K562 (cell line): ENCODE measurements at regions not wholly inside any gene's neighbourhood (a gene's known extent, or its start where the extent isn't known, plus 50 kb on each side); places are given as distances from the start of the nearest gene placed in this dataset.

Experiments
- ATAC-seq: fragments of 200-7000 bp; cut with Tn5 transposase; 3 replicates; pipeline ENCODE4 v1.9.1; 2020; ENCODE audit warnings: moderate library complexity
- BruUV-seq: library from RNA; stranded (reverse); fragments of 400-500 nt; replicated peaks from 2 replicates; lab custom pipeline; 2021; lab: Mats Ljungman, UMichigan
- CTCF ChIA-PET: fragments of 300-600 bp; formaldehyde crosslinking; extraction: SDS; loops from one replicate; lab custom pipeline; 2021; ENCODE audit warnings: low intra/inter-chr PET ratio; lab: Yijun Ruan, JAX
- POLR2A ChIA-PET: fragments of 300-600, 350-650 bp; sonication (Branson Sonifier 250); formaldehyde crosslinking; extraction: SDS; loops from one replicate; lab custom pipeline; 2021; ENCODE audit warnings: antibody characterized with exemption, inconsistent platforms; lab: Yijun Ruan, JAX
- DNase-seq, 4 experiments: peaks; one replicate each; pipeline versions ENCODE4 v3.0.0 to v3.0.0-alpha.2; 2011 to 2018; ENCODE audit warnings: low spot score in 3 of 4, mixed read lengths in 3 of 4; ENCODE audit errors: extremely low read depth in 1 of 4
- FAIRE-seq: peaks from 2 replicates; lab custom pipeline; 2011; peaks lifted over from hg19 to GRCh38; lab: Jason Lieb, UNC
- H2AFZ ChIP-seq: 2 replicates; pipeline ENCODE4 v1.6.0; 2011; ENCODE audit warnings: low read depth, low read length, control low read depth, inconsistent platforms
- H3K27ac ChIP-seq: fragments of 200-600 bp; 3 replicates; pipeline ENCODE4 v1.8.0; 2011; ENCODE audit warnings: low read depth, mild to moderate bottlenecking, control low read depth, inconsistent platforms, low read length, moderate library complexity, mixed read lengths; ENCODE audit errors: extremely low read depth
- H3K27me3 ChIP-seq, 2 experiments: fragments of 300-600 bp in 1 of 2; 2 replicates in 1 of 2; 3 replicates in 1 of 2; pipeline versions ENCODE4 v1.6.0 to v1.8.0; 2011; ENCODE audit warnings: inconsistent platforms in 2 of 2, low read length in 2 of 2, mild to moderate bottlenecking in 1 of 2, mixed read lengths in 1 of 2, moderate library complexity in 1 of 2; ENCODE audit not compliant: control insufficient read depth in 2 of 2, insufficient read depth in 2 of 2
- H3K36me3 ChIP-seq: fragments of 300-600 bp; 3 replicates; pipeline ENCODE4 v1.8.0; 2011; ENCODE audit warnings: mild to moderate bottlenecking, low read length, inconsistent platforms; ENCODE audit not compliant: control insufficient read depth, insufficient read depth
- H3K4me1 ChIP-seq, 2 experiments: fragments of 200-600 bp in 1 of 2; replicated peaks in 1 of 2; 2 replicates in 1 of 2; 3 replicates in 1 of 2; pipeline versions ENCODE4 v1.5.1 to v1.8.0; 2011; ENCODE audit warnings: inconsistent platforms in 2 of 2, low read length in 2 of 2, mild to moderate bottlenecking in 1 of 2, mixed read lengths in 1 of 2, moderate library complexity in 1 of 2; ENCODE audit not compliant: control insufficient read depth in 2 of 2, insufficient read depth in 2 of 2
- H3K4me2 ChIP-seq: 2 replicates; pipeline ENCODE4 v1.6.1; 2011; ENCODE audit warnings: low read length, control low read depth, inconsistent platforms, mixed read lengths; ENCODE audit not compliant: insufficient read depth
- H3K4me3 ChIP-seq: fragments of 200-600 bp; sonication (generic), shearing (Covaris generic); 2 replicates; pipeline ENCODE4 v1.5.1; 2016; ENCODE audit warnings: control low read depth, inconsistent platforms
- H3K79me2 ChIP-seq: fragments of 200-600 bp; 3 replicates; pipeline ENCODE4 v1.8.0; 2011; ENCODE audit warnings: low read length, inconsistent platforms; ENCODE audit not compliant: control insufficient read depth, insufficient read depth
- H3K9ac ChIP-seq, 2 experiments: 2 replicates each; pipeline versions ENCODE4 v1.6.0 to v1.6.1; 2011; ENCODE audit warnings: low read depth in 2 of 2, low read length in 2 of 2, control low read depth in 1 of 2, inconsistent platforms in 1 of 2, mild to moderate bottlenecking in 1 of 2, mixed read lengths in 1 of 2; ENCODE audit not compliant: insufficient read depth in 1 of 2
- H3K9me1 ChIP-seq: one replicate; pipeline ENCODE4 v1.6.0; 2011; ENCODE audit warnings: inconsistent platforms, mild to moderate bottlenecking, low read length, moderate library complexity; ENCODE audit not compliant: control insufficient read depth, insufficient read depth
- H3K9me3 ChIP-seq: replicated peaks from 2 replicates; pipeline ENCODE4 v1.5.1; 2011; ENCODE audit warnings: low read depth, low read length, inconsistent platforms; ENCODE audit not compliant: control insufficient read depth, insufficient read depth
- H4K20me1 ChIP-seq: replicated peaks from 2 replicates; pipeline ENCODE4 v1.6.1; 2011; ENCODE audit warnings: low read length, inconsistent platforms, mixed read lengths; ENCODE audit not compliant: control insufficient read depth, insufficient read depth
- CAMTA2 ChIP-seq: fragments of 250-450 bp; sonication (Bioruptor Pico); conservative IDR thresholded peaks from 2 replicates; pipeline ENCODE4 v1.5.1; 2022
- KAT2B ChIP-seq: IDR thresholded peaks from one replicate; pipeline ENCODE4 v1.6.1; 2012; ENCODE audit warnings: low read depth, mild to moderate bottlenecking, control low read depth, inconsistent platforms, low read length, moderate library complexity
- MAZ ChIP-seq, 2 experiments: fragments of 450-650 bp in 1 of 2; sonication (generic) in 1 of 2; formaldehyde crosslinking; IDR thresholded peaks in 1 of 2; conservative IDR thresholded peaks in 1 of 2; 2 replicates each; pipeline versions ENCODE4 v1.4.0 to v1.5.0; 2020; ENCODE audit warnings: mild to moderate bottlenecking in 1 of 2, missing genetic modification reagents in 1 of 2
- MCM7 ChIP-seq, 2 experiments: fragments of 450-650 bp; IDR thresholded peaks; 2 replicates each; pipeline ENCODE4 v1.6.1; 2016 to 2018
- NFIC ChIP-seq: fragments of 450-650 bp; IDR thresholded peaks from 2 replicates; pipeline ENCODE4 v1.6.1; 2017; ENCODE audit warnings: mild to moderate bottlenecking, inconsistent platforms
- RFX7 ChIP-seq: fragments of 250-450 bp; sonication (Bioruptor Pico); IDR thresholded peaks from 2 replicates; pipeline ENCODE4 v1.5.1; 2021; ENCODE audit warnings: mild to moderate bottlenecking
- YBX1 ChIP-seq: fragments of 450-650 bp; IDR thresholded peaks from 2 replicates; pipeline ENCODE4 v1.7.1; 2016; ENCODE audit warnings: mild to moderate bottlenecking
- ZFX ChIP-seq: sonication (generic); formaldehyde crosslinking; IDR thresholded peaks from 2 replicates; pipeline ENCODE4 v1.8.0; 2022; ENCODE audit warnings: mild to moderate bottlenecking, missing genetic modification reagents, moderate library complexity
- ZNF3 ChIP-seq: fragments of 250-450 bp; sonication (Bioruptor Pico); IDR thresholded peaks from 2 replicates; pipeline ENCODE4 v1.5.0; 2021; ENCODE audit warnings: mild to moderate bottlenecking, moderate library complexity
- ZNF79 ChIP-seq: fragments of 250-450 bp; sonication (Bioruptor Pico); IDR thresholded peaks from 2 replicates; pipeline ENCODE4 v1.4.0; 2020; ENCODE audit warnings: low read depth, mild to moderate bottlenecking, moderate library complexity
- WGBS: fragments of 100-300 bp; shearing (Covaris generic); methylation state at CpG from one replicate; pipeline ENCODE4 v1.1.6; 2016; ENCODE audit warnings: low coverage, mixed read lengths; ENCODE audit not compliant: insufficient coverage; ENCODE audit errors: missing lambda C conversion rate; 5-methylcytosine and 5-hydroxymethylcytosine counted together
- in situ Hi-C: fragments of 300-500 bp; cut with MboI; formaldehyde crosslinking; loops from 4 replicates; pipeline ENCODE4 v1.15.0; 2018; ENCODE audit warnings: inconsistent platforms, mixed read lengths
- intact Hi-C: fragments of 100-400 bp; cut with micrococcal nuclease; formaldehyde crosslinking; loops from 2 replicates; pipeline ENCODE4 v1.14.2; 2022
- TF ChIP-seq, protein P1 (sequence below): fragments of 250-450 bp; sonication (Bioruptor Pico); IDR thresholded peaks from 2 replicates; pipeline ENCODE4 v1.8.0; 2021; ENCODE audit warnings: mild to moderate bottlenecking, moderate library complexity
- TF ChIP-seq, protein P2 (sequence below), 2 experiments: fragments of 200-800 bp in 1 of 2; sonication (Bioruptor generic) in 1 of 2; sonication (generic) in 1 of 2; formaldehyde crosslinking in 1 of 2; IDR thresholded peaks in 1 of 2; conservative IDR thresholded peaks in 1 of 2; 2 replicates each; pipeline versions ENCODE4 v1.5.0 to v1.6.1; 2016 to 2020; ENCODE audit warnings: missing compliant biosample characterization in 1 of 2, missing genetic modification characterization in 1 of 2, missing genetic modification reagents in 1 of 2
- TF ChIP-seq, protein P3 (sequence below): fragments of 450-650 bp; IDR thresholded peaks from 2 replicates; pipeline ENCODE4 v1.6.1; 2016; ENCODE audit warnings: antibody characterized with exemption
- TF ChIP-seq, protein P4 (sequence below), 3 experiments: fragments of 200-800 bp in 1 of 3; fragments of 250-450 bp in 1 of 3; fragments of 450-650 bp in 1 of 3; sonication (Bioruptor Pico) in 1 of 3; sonication (Bioruptor generic) in 1 of 3; formaldehyde crosslinking in 1 of 3; IDR thresholded peaks; 2 replicates each; pipeline versions ENCODE4 v1.6.1 to v1.8.0; 2016 to 2022; ENCODE audit warnings: mild to moderate bottlenecking in 2 of 3, missing genetic modification characterization in 2 of 3, missing compliant biosample characterization in 1 of 3, moderate library complexity in 1 of 3

DNA sequence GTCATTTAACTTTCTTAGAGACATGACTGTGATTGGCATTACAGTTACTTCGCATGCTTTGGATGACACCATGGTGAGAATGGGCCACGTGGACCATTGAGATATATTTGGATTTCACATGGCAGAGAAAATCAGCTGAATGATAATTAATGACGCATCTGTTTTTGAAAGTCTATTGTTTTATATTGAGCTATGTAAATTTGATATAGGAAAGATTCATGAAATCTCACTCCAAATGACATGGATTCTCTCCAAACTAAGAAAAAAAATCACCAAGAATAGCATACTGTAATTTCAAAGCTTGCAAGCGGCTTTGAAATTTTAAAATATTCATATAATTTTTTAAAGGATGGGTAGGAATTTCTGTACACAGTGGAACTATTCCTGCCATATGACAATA is 163.7 kb downstream of the SH3BP4 start:
- POLR2A ChIA-PET, result no interaction called here
- 0% methylated on average over 4 of the region's 4 CpGs for WGBS
- Histone ChIP-seq H3K4me3 (no peak overlapping the region), H3K4me2 (no peak overlapping the region), H3K27ac (no peak overlapping the region), H3K9me3 (no peaks in the 10 kb centered on the region)
- TF ChIP-seq, protein P1, sequence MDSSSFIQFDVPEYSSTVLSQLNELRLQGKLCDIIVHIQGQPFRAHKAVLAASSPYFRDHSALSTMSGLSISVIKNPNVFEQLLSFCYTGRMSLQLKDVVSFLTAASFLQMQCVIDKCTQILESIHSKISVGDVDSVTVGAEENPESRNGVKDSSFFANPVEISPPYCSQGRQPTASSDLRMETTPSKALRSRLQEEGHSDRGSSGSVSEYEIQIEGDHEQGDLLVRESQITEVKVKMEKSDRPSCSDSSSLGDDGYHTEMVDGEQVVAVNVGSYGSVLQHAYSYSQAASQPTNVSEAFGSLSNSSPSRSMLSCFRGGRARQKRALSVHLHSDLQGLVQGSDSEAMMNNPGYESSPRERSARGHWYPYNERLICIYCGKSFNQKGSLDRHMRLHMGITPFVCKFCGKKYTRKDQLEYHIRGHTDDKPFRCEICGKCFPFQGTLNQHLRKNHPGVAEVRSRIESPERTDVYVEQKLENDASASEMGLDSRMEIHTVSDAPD, result no peak
- no peak for TF ChIP-seq RFX7 (CRISPR knock-in tag)
- TF ChIP-seq NFIC, result no peak
- TF ChIP-seq CAMTA2, result no peak
- TF ChIP-seq, protein P2, sequence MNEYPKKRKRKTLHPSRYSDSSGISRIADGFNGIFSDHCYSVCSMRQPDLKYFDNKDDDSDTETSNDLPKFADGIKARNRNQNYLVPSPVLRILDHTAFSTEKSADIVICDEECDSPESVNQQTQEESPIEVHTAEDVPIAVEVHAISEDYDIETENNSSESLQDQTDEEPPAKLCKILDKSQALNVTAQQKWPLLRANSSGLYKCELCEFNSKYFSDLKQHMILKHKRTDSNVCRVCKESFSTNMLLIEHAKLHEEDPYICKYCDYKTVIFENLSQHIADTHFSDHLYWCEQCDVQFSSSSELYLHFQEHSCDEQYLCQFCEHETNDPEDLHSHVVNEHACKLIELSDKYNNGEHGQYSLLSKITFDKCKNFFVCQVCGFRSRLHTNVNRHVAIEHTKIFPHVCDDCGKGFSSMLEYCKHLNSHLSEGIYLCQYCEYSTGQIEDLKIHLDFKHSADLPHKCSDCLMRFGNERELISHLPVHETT (CRISPR knock-in tag; conservative IDR thresholded peaks at IDR 0.05 in 1 of 2, IDR thresholded peaks at IDR 0.05 in 1 of 2), result no peak
- TF ChIP-seq MAZ (CRISPR knock-in tag; conservative IDR thresholded peaks at IDR 0.05 in 1 of 2, IDR thresholded peaks at IDR 0.05 in 1 of 2), result no peak
- TF ChIP-seq, protein P3, sequence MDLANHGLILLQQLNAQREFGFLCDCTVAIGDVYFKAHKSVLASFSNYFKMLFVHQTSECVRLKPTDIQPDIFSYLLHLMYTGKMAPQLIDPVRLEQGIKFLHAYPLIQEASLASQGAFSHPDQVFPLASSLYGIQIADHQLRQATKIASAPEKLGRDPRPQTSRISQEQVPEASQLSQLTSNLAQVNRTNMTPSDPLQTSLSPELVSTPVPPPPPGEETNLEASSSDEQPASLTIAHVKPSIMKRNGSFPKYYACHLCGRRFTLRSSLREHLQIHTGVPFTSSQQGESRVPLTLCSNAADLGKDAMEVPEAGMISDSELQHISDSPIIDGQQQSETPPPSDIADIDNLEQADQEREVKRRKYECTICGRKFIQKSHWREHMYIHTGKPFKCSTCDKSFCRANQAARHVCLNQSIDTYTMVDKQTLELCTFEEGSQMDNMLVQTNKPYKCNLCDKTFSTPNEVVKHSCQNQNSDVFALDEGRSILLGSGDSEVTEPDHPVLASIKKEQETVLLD, result no peak
- TF ChIP-seq YBX1, result no peak
- no peak for TF ChIP-seq ZNF79 (CRISPR knock-in tag)
- TF ChIP-seq ZFX (CRISPR knock-in tag), result no peak
- TF ChIP-seq, protein P4, sequence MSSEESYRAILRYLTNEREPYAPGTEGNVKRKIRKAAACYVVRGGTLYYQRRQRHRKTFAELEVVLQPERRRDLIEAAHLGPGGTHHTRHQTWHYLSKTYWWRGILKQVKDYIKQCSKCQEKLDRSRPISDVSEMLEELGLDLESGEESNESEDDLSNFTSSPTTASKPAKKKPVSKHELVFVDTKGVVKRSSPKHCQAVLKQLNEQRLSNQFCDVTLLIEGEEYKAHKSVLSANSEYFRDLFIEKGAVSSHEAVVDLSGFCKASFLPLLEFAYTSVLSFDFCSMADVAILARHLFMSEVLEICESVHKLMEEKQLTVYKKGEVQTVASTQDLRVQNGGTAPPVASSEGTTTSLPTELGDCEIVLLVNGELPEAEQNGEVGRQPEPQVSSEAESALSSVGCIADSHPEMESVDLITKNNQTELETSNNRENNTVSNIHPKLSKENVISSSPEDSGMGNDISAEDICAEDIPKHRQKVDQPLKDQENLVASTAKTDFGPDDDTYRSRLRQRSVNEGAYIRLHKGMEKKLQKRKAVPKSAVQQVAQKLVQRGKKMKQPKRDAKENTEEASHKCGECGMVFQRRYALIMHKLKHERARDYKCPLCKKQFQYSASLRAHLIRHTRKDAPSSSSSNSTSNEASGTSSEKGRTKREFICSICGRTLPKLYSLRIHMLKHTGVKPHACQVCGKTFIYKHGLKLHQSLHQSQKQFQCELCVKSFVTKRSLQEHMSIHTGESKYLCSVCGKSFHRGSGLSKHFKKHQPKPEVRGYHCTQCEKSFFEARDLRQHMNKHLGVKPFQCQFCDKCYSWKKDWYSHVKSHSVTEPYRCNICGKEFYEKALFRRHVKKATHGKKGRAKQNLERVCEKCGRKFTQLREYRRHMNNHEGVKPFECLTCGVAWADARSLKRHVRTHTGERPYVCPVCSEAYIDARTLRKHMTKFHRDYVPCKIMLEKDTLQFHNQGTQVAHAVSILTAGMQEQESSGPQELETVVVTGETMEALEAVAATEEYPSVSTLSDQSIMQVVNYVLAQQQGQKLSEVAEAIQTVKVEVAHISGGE (CRISPR knock-in tag; IDR thresholded peaks at IDR 0.05), result no peak
- TF ChIP-seq ZNF3 (CRISPR knock-in tag), result no peak
- no peak for TF ChIP-seq KAT2B
- no peak for TF ChIP-seq MCM7 (IDR thresholded peaks at IDR 0.05)
- TF ChIP-seq, all 486 proteins: peak for 0
- Histone ChIP-seq H4K20me1 (no peaks in the 10 kb centered on the region), H3K4me1 (no peaks in the 10 kb centered on the region; a peak in 1 of 5 replicates), H3K27me3 (peaks cover 0 to 6% of the 10 kb centered on the region in 2 experiments; a peak in 2 of 5 replicates), H3K36me3 (no peaks in the 10 kb centered on the region), H3K79me2 (no peaks in the 10 kb centered on the region), H3K9ac (no peak overlapping the region), H2AFZ (no peak overlapping the region), H3K9me1 (no peaks in the 10 kb centered on the region)
- no TSS peak for BruUV-seq
- in situ Hi-C loops (no loop called here), intact Hi-C loops (loop anchor here (10.0 kb wide), 1 partner anchor 1261 kb away; the partner anchor contains the start of gene HJURP)
- ATAC-seq, result no peak
- no peak for FAIRE-seq
- CTCF ChIA-PET, result no interaction called here
- DNase-seq, result no peak
